Esophagus muscularis mucosa (tissue), 4 donors: ENCODE measurements at regions not wholly inside any gene's neighbourhood (a gene's known extent, or its start where the extent isn't known, plus 50 kb on each side); places are given as distances from the start of the nearest gene placed in this dataset.

Experiments
- DNase-seq: peaks from one replicate; pipeline ENCODE4 v3.0.0-alpha.2; 2017; ENCODE audit errors: extremely low spot score
- H3K27ac ChIP-seq, 4 donors: fragments of 200-600 bp; sonication (generic); replicated peaks in 1 of 4; 1 replicate in 3 of 4; 2 replicates in 1 of 4; pipeline ENCODE4 v1.5.1; 2016 to 2019; ENCODE audit warnings: mild to moderate bottlenecking in 1 of 4
- H3K27me3 ChIP-seq, 4 donors: fragments of 200-600 bp; sonication (generic); one replicate each; pipeline versions ENCODE4 v1.5.1 to v1.6.0; 2016 to 2019
- H3K36me3 ChIP-seq, 4 donors: fragments of 200-600 bp; sonication (generic); one replicate each; pipeline ENCODE4 v1.5.1; 2016 to 2019
- H3K4me1 ChIP-seq, 4 donors: fragments of 200-600 bp; sonication (generic); one replicate each; pipeline ENCODE4 v1.5.1; 2016 to 2019
- H3K4me3 ChIP-seq, 4 donors: fragments of 200-600 bp; sonication (generic); 1 replicate in 2 of 4; 2 replicates in 2 of 4; pipeline ENCODE4 v1.5.1; 2016 to 2019; ENCODE audit warnings: mild to moderate bottlenecking in 4 of 4, moderate library complexity in 1 of 4
- H3K9me3 ChIP-seq, 4 donors: fragments of 200-600 bp; sonication (generic); 1 replicate in 3 of 4; 2 replicates in 1 of 4; pipeline ENCODE4 v1.5.1; 2016 to 2019
- CTCF ChIP-seq, 3 experiments: fragments of 200-600 bp in 2 of 3; fragments of 450-650 bp in 1 of 3; sonication (generic) in 2 of 3; IDR thresholded peaks; one replicate each; pipeline ENCODE4 v1.5.1; 2017 to 2019; ENCODE audit warnings: antibody characterized with exemption in 3 of 3, mild to moderate bottlenecking in 2 of 3, moderate library complexity in 1 of 3
- EP300 ChIP-seq: sonication (generic); formaldehyde crosslinking; IDR thresholded peaks from one replicate; pipeline ENCODE4 v1.6.1; 2017; ENCODE audit warnings: antibody characterized with exemption
- POLR2A ChIP-seq: fragments of 450-650 bp; IDR thresholded peaks from one replicate; pipeline ENCODE4 v1.6.1; 2017; ENCODE audit warnings: antibody characterized with exemption, moderate library complexity, mild to moderate bottlenecking, low read depth
- POLR2AphosphoS5 ChIP-seq, 2 donors: sonication (generic); formaldehyde crosslinking; IDR thresholded peaks; one replicate each; pipeline ENCODE4 v1.6.1; 2017; ENCODE audit warnings: antibody characterized with exemption in 2 of 2
- WGBS: methylation state at CpG from one replicate; pipeline ENCODE4 v1.1.5; 2018; 5-methylcytosine and 5-hydroxymethylcytosine counted together
- intact Hi-C: fragments of 100-400 bp; cut with DNase I; formaldehyde crosslinking; loops from one replicate; pipeline ENCODE4 v1.15.1; 2023

- DNase-seq: no peak
- WGBS: 78% methylated on average over 2 of the region's 2 CpGs
- intact Hi-C loops: no loop called here
- no peak overlapping the region for H3K4me3 ChIP-seq
- H3K4me1 ChIP-seq: no peaks in the 10 kb centered on the region
- H3K27ac ChIP-seq: no peak overlapping the region
- H3K27me3 ChIP-seq: no peaks in the 10 kb centered on the region
- H3K9me3 ChIP-seq: no peaks in the 10 kb centered on the region
- TF ChIP-seq EP300 (no peak), POLR2A (no peak), CTCF (IDR thresholded peaks at IDR 0.05) (no peak), POLR2AphosphoS5 (IDR thresholded peaks at IDR 0.05) (no peak)
- no peaks in the 10 kb centered on the region for H3K36me3 ChIP-seq
These were observed 78.8 kb downstream of the TMPRSS5 start for GRCh38 chr11:113627297-113627696.

- 81% methylated on average over 2 of the region's 2 CpGs for WGBS
- Histone ChIP-seq H3K36me3 (no peaks in the 10 kb centered on the region), H3K4me3 (no peak overlapping the region), H3K27ac (no peak overlapping the region), H3K27me3 (no peaks in the 10 kb centered on the region), H3K9me3 (no peaks in the 10 kb centered on the region), H3K4me1 (no peaks in the 10 kb centered on the region)
- intact Hi-C loops: no loop called here
- no peak for TF ChIP-seq POLR2AphosphoS5 (IDR thresholded peaks at IDR 0.05)
- no peak for TF ChIP-seq EP300
- TF ChIP-seq CTCF (IDR thresholded peaks at IDR 0.05): no peak
- TF ChIP-seq POLR2A: no peak
- DNase-seq: no peak
These were observed 79.4 kb downstream of the TMPRSS5 start for GRCh38 chr11:113626736-113627135.

- TF ChIP-seq POLR2AphosphoS5 (IDR thresholded peaks at IDR 0.05) (no peak), CTCF (IDR thresholded peaks at IDR 0.05) (no peak)
- DNase-seq: no peak
- Histone ChIP-seq H3K4me3 (no peak overlapping the region), H3K27me3 (no peaks in the 10 kb centered on the region), H3K36me3 (no peaks in the 10 kb centered on the region), H3K9me3 (peaks cover 0 to 4% (median 0%) of the 10 kb centered on the region in 4 donors), H3K4me1 (peaks cover 0 to 9% (median 6%) of the 10 kb centered on the region in 4 donors), H3K27ac (no peak overlapping the region)
- 83% methylated on average over 1 of the region's 1 CpG for WGBS
- intact Hi-C loops: no loop called here
These were observed 83.0 kb downstream of the TMPRSS5 start for GRCh38 chr11:113623114-113623513.

GRCh38 chr11:113618360-113618759, 87.7 kb downstream of the TMPRSS5 start:
- TF ChIP-seq POLR2AphosphoS5 (IDR thresholded peaks at IDR 0.05): peak in 1 of 2 donors; percentile 41
- no peak for TF ChIP-seq EP300
- no peak for TF ChIP-seq POLR2A
- TF ChIP-seq CTCF (IDR thresholded peaks at IDR 0.05): no peak
- H3K36me3 ChIP-seq: no peaks in the 10 kb centered on the region
- intact Hi-C loops: no loop called here
- H3K27me3 ChIP-seq: no peaks in the 10 kb centered on the region
- peak overlapping the region; percentile 58 to 62 (median 59) for H3K27ac ChIP-seq
- WGBS: 33% methylated on average over 2 of the region's 2 CpGs
- H3K4me3 ChIP-seq: no peak overlapping the region
- peaks cover 0 to 40% (median 28%) of the 10 kb centered on the region in 4 donors for H3K4me1 ChIP-seq
- no peak for DNase-seq
- H3K9me3 ChIP-seq: peaks cover 0 to 4% (median 0%) of the 10 kb centered on the region in 4 donors

GRCh38 chr11:113615773-113616172, 90.3 kb downstream of the TMPRSS5 start:
- H3K4me1 ChIP-seq: peaks cover 0 to 40% (median 28%) of the 10 kb centered on the region in 4 donors
- intact Hi-C loops: no loop called here
- no peaks in the 10 kb centered on the region for H3K9me3 ChIP-seq
- no peak for TF ChIP-seq EP300
- TF ChIP-seq POLR2AphosphoS5 (IDR thresholded peaks at IDR 0.05): no peak
- no peak for TF ChIP-seq CTCF (IDR thresholded peaks at IDR 0.05)
- no peak for TF ChIP-seq POLR2A
- no peaks in the 10 kb centered on the region for H3K36me3 ChIP-seq
- H3K27ac ChIP-seq: peak overlapping the region in 1 of 4 donors; percentile 10
- H3K27me3 ChIP-seq: no peaks in the 10 kb centered on the region
- H3K4me3 ChIP-seq: no peak overlapping the region
- DNase-seq: no peak
- WGBS: 30% methylated on average over 1 of the region's 1 CpG
